A673 (cell line): ENCODE measurements at regions not wholly inside any gene's neighbourhood (a gene's known extent, or its start where the extent isn't known, plus 50 kb on each side); places are given as distances from the start of the nearest gene placed in this dataset.

ENCODE experiments used
- CTCF ChIP-seq: fragments of 300-800, 200-600 bp; sonication (generic); conservative IDR thresholded peaks from 2 replicates; pipeline ENCODE4 v1.5.1; 2017; ENCODE audit warnings: low read depth, mild to moderate bottlenecking, antibody characterized with exemption, low read length, moderate library complexity, mixed read lengths
- EZH2 ChIP-seq: fragments of 200-600 bp; sonication (generic); IDR thresholded peaks from 2 replicates; pipeline ENCODE4 v1.6.1; 2017; ENCODE audit warnings: borderline replicate concordance, low read depth, mild to moderate bottlenecking, mixed read lengths, antibody characterized with exemption, low read length; ENCODE audit not compliant: poor library complexity, severe bottlenecking

DNA sequence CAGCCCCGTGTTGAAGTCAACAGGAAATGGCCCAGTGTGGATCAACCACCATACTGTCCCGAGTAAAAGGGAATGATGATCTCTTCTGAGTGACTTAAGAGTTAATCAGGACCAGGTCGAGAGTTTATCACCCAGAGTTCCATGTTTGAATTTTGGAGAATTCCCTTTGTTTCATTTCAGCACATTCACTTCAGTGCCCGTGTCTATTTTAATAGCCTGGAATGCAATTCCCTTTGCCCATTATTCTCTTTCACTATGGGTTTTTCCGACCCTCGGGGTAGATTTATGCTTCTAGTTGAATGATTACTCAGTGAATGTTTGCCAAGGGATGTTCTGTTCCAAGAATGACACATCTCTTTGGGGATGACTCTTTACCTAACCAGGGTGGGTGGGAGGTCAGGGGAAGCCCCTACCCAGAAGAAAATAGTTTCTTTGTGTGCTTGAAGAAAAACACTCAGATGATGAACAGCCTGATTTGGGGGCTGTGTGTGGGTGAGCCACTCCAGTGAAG is 594.9 kb downstream of the INHBA start:
- TF ChIP-seq EZH2 = no peak
- no peak for TF ChIP-seq CTCF
